Central memory CD8-positive, alpha-beta T cell (primary cell): ENCODE measurements at regions not wholly inside any gene's neighbourhood (a gene's known extent, or its start where the extent isn't known, plus 50 kb on each side); places are given as distances from the start of the nearest gene placed in this dataset.
"Not testable (repeated sequence)": the region's sequence is repeated elsewhere in the genome, so short reads cannot be mapped to it uniquely, and the experiment has no call there.

Experiments used
- ATAC-seq: fragments of 150-1000 bp; cut with Tn5 transposase; replicated peaks from 2 replicates; pipeline ENCODE4 v1.10.0; 2022; ENCODE audit warnings: mild to moderate bottlenecking, moderate FRiP score, moderate number of reproducible peaks; ENCODE audit not compliant: poor library complexity, severe bottlenecking; ENCODE audit errors: extremely low read depth
- DNase-seq, 2 donors: peaks; one replicate each; pipeline ENCODE4 v3.0.0; 2021; ENCODE audit warnings: low spot score in 2 of 2
- H3K27ac Mint-ChIP-seq: one replicate; pipeline ENCODE4 v1.8.0; 2022; ENCODE audit warnings: low read depth, mild to moderate bottlenecking, moderate library complexity, mixed read lengths
- H3K27me3 Mint-ChIP-seq: one replicate; pipeline ENCODE4 v1.8.0; 2022; ENCODE audit warnings: mixed read lengths
- H3K36me3 Mint-ChIP-seq: one replicate; pipeline ENCODE4 v1.8.0; 2022; ENCODE audit warnings: mild to moderate bottlenecking, moderate library complexity, mixed read lengths; ENCODE audit not compliant: insufficient read depth
- H3K4me1 Mint-ChIP-seq: one replicate; pipeline ENCODE4 v1.8.0; 2022; ENCODE audit warnings: mixed read lengths
- H3K4me3 Mint-ChIP-seq: one replicate; pipeline ENCODE4 v1.8.0; 2022; ENCODE audit warnings: mild to moderate bottlenecking, moderate library complexity, mixed read lengths
- H3K9me3 Mint-ChIP-seq: one replicate; pipeline ENCODE4 v1.8.0; 2022; ENCODE audit warnings: mixed read lengths

- no peaks in the 10 kb centered on the region for H3K4me1 Mint-ChIP-seq
- ATAC-seq (no peak), DNase-seq (no peak)
- H3K27ac Mint-ChIP-seq: no peak overlapping the region
- H3K36me3 Mint-ChIP-seq: no peaks in the 10 kb centered on the region
- H3K27me3 Mint-ChIP-seq: no peaks in the 10 kb centered on the region
- H3K9me3 Mint-ChIP-seq: peaks cover 17% of the 10 kb centered on the region
- no peak overlapping the region for H3K4me3 Mint-ChIP-seq
Measured at GRCh38 chr5:92629000-92629399, 952.0 kb downstream of the NR2F1-AS1 start.

- DNase-seq (no peak), ATAC-seq (no peak)
- Mint-ChIP-seq H3K36me3 (no peaks in the 10 kb centered on the region), H3K9me3 (peaks cover 25% of the 10 kb centered on the region), H3K4me3 (no peak overlapping the region), H3K4me1 (no peaks in the 10 kb centered on the region), H3K27me3 (no peaks in the 10 kb centered on the region), H3K27ac (no peak overlapping the region)
Measured at GRCh38 chr5:92627186-92627585, 953.8 kb downstream of the NR2F1-AS1 start.

- H3K4me1 Mint-ChIP-seq: no peaks in the 10 kb centered on the region
- no peak for DNase-seq
- H3K27ac Mint-ChIP-seq: no peak overlapping the region
- H3K4me3 Mint-ChIP-seq: no peak overlapping the region
- no peaks in the 10 kb centered on the region for H3K27me3 Mint-ChIP-seq
- no peak for ATAC-seq
- peaks cover 11% of the 10 kb centered on the region for H3K9me3 Mint-ChIP-seq
- H3K36me3 Mint-ChIP-seq: peaks cover 3% of the 10 kb centered on the region
Measured at GRCh38 chr5:92616085-92616484, 964.9 kb downstream of the NR2F1-AS1 start.

- ATAC-seq: no peak
- Mint-ChIP-seq H3K36me3 (peaks cover 3% of the 10 kb centered on the region), H3K4me3 (no peak overlapping the region)
Measured at GRCh38 chr5:92613546-92613945, 967.5 kb downstream of the NR2F1-AS1 start.

GRCh38 chr5:92610435-92610834, 970.6 kb downstream of the NR2F1-AS1 start:
- not testable (repeated sequence) for H3K9me3 Mint-ChIP-seq, H3K4me1 Mint-ChIP-seq, H3K36me3 Mint-ChIP-seq, H3K27ac Mint-ChIP-seq, H3K4me3 Mint-ChIP-seq, ATAC-seq, H3K27me3 Mint-ChIP-seq, DNase-seq

More at GRCh38 chr5:92613546-92613945, 967.5 kb downstream of the NR2F1-AS1 start:
- DNase-seq: no peak
- H3K4me1 Mint-ChIP-seq: no peaks in the 10 kb centered on the region
- H3K27ac Mint-ChIP-seq: no peak overlapping the region
- no peaks in the 10 kb centered on the region for H3K27me3 Mint-ChIP-seq
- H3K9me3 Mint-ChIP-seq: peaks cover 8% of the 10 kb centered on the region

GRCh38 chr5:92605591-92605990, 975.4 kb downstream of the NR2F1-AS1 start:
- peaks cover 7% of the 10 kb centered on the region for H3K9me3 Mint-ChIP-seq
- H3K27ac Mint-ChIP-seq: no peak overlapping the region
- DNase-seq (no peak), ATAC-seq (no peak)
- H3K4me1 Mint-ChIP-seq: no peaks in the 10 kb centered on the region
- no peaks in the 10 kb centered on the region for H3K36me3 Mint-ChIP-seq
- H3K4me3 Mint-ChIP-seq: no peak overlapping the region
- H3K27me3 Mint-ChIP-seq: no peaks in the 10 kb centered on the region

GRCh38 chr5:92599217-92599810, 981.7 kb downstream of the NR2F1-AS1 start:
- no peak overlapping the region for H3K4me3 Mint-ChIP-seq
- no peak for ATAC-seq
- no peak for DNase-seq
- H3K27me3 Mint-ChIP-seq: no peaks in the 10 kb centered on the region
- no peaks in the 10 kb centered on the region for H3K4me1 Mint-ChIP-seq
- peaks cover 13% of the 10 kb centered on the region for H3K9me3 Mint-ChIP-seq
- H3K36me3 Mint-ChIP-seq: no peaks in the 10 kb centered on the region
- H3K27ac Mint-ChIP-seq: no peak overlapping the region

GRCh38 chr5:92594031-92594430, 987.0 kb downstream of the NR2F1-AS1 start:
- H3K27ac Mint-ChIP-seq: no peak overlapping the region
- H3K27me3 Mint-ChIP-seq: no peaks in the 10 kb centered on the region

GRCh38 chr5:92588876-92589275, 992.1 kb downstream of the NR2F1-AS1 start:
- Mint-ChIP-seq H3K4me1 (no peaks in the 10 kb centered on the region), H3K4me3 (no peak overlapping the region), H3K9me3 (peaks cover 5% of the 10 kb centered on the region), H3K27me3 (no peaks in the 10 kb centered on the region), H3K36me3 (no peaks in the 10 kb centered on the region), H3K27ac (no peak overlapping the region)
- no peak for ATAC-seq
- DNase-seq: no peak

More at GRCh38 chr5:92594031-92594430, 987.0 kb downstream of the NR2F1-AS1 start:
- no peak for ATAC-seq
- no peak for DNase-seq
- peaks cover 13% of the 10 kb centered on the region for H3K9me3 Mint-ChIP-seq
- H3K36me3 Mint-ChIP-seq: no peaks in the 10 kb centered on the region
- H3K4me3 Mint-ChIP-seq: no peak overlapping the region
- H3K4me1 Mint-ChIP-seq: no peaks in the 10 kb centered on the region

- Mint-ChIP-seq H3K27ac (no peak overlapping the region), H3K27me3 (no peaks in the 10 kb centered on the region), H3K36me3 (no peaks in the 10 kb centered on the region), H3K9me3 (no peaks in the 10 kb centered on the region), H3K4me1 (no peaks in the 10 kb centered on the region), H3K4me3 (no peak overlapping the region)
- ATAC-seq: no peak
- DNase-seq: no peak
Measured at GRCh38 chr5:92581690-92582089, 999.3 kb downstream of the NR2F1-AS1 start.

GRCh38 chr5:92581249-92581648, 999.8 kb downstream of the NR2F1-AS1 start:
- H3K27ac Mint-ChIP-seq: no peak overlapping the region
- no peak for DNase-seq
- no peak for ATAC-seq
- H3K4me3 Mint-ChIP-seq: no peak overlapping the region
- no peaks in the 10 kb centered on the region for H3K27me3 Mint-ChIP-seq
- H3K4me1 Mint-ChIP-seq: no peaks in the 10 kb centered on the region
- no peaks in the 10 kb centered on the region for H3K36me3 Mint-ChIP-seq
- H3K9me3 Mint-ChIP-seq: no peaks in the 10 kb centered on the region

- no peak for ATAC-seq
- Mint-ChIP-seq H3K27me3 (no peaks in the 10 kb centered on the region), H3K9me3 (no peaks in the 10 kb centered on the region), H3K4me3 (no peak overlapping the region), H3K27ac (no peak overlapping the region), H3K4me1 (no peaks in the 10 kb centered on the region), H3K36me3 (no peaks in the 10 kb centered on the region)
- DNase-seq: no peak
Measured at GRCh38 chr5:92580814-92581213, 1000.2 kb downstream of the NR2F1-AS1 start.

GRCh38 chr5:92574023-92574422, 1007.0 kb downstream of the NR2F1-AS1 start:
- no peaks in the 10 kb centered on the region for H3K36me3 Mint-ChIP-seq
- no peaks in the 10 kb centered on the region for H3K4me1 Mint-ChIP-seq
- peaks cover 5% of the 10 kb centered on the region for H3K9me3 Mint-ChIP-seq
- no peaks in the 10 kb centered on the region for H3K27me3 Mint-ChIP-seq
- no peak overlapping the region for H3K4me3 Mint-ChIP-seq
- H3K27ac Mint-ChIP-seq: no peak overlapping the region
- ATAC-seq (no peak), DNase-seq (no peak)
